ENCODE measurements at regions not wholly inside any gene's neighbourhood (a gene's known extent, or its start where the extent isn't known, plus 50 kb on each side); places are given as distances from the start of the nearest gene placed in this dataset.
"Not testable (repeated sequence)": the region's sequence is repeated elsewhere in the genome, so short reads cannot be mapped to it uniquely, and the experiment has no call there.

DNA sequence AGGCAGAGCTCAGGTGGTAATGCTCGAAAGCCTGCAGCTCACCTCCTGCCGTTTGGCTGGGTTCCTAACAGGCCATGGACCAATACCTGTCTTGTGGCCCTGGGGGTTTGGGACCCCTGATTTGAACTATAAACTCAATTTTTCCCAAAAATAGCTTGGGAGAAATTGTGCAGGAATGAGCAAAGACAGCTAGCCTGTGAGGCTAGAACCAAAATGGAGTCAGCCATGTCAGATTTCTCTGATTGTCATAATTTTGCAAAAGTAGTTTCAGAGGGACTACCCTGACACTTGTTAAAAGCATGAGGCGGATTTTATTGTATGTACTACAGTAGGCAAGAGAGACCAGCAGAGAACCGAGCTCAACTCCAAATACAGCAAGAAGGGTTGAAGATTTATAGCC is 91.8 kb downstream of the PPIAL4G start:
- not testable (repeated sequence) for TF ChIP-seq CTCF (conservative IDR thresholded peaks at IDR 0.05 in 1 of 2, IDR thresholded peaks at IDR 0.05 in 1 of 2; ENCODE audit: low read depth in 1 of 2, low read length in 2 of 2); EZH2 (IDR thresholded peaks at IDR 0.05; ENCODE audit: low read length, missing control alignments)
